KMS-11 (cell line): ENCODE measurements at regions not wholly inside any gene's neighbourhood (a gene's known extent, or its start where the extent isn't known, plus 50 kb on each side); places are given as distances from the start of the nearest gene placed in this dataset.

Experiments used
- H2AFZ ChIP-seq: fragments of 200-600 bp; sonication (generic); 2 replicates; pipeline ENCODE4 v1.6.1; 2016; ENCODE audit warnings: antibody characterized with exemption, mixed run types, low read depth
- H3K27ac ChIP-seq: fragments of 200-600 bp; sonication (generic); 2 replicates; pipeline ENCODE4 v1.6.1; 2016; ENCODE audit warnings: mild to moderate bottlenecking, mixed run types
- H3K27me3 ChIP-seq: fragments of 200-600 bp; sonication (generic); 2 replicates; pipeline ENCODE4 v1.6.1; 2017; ENCODE audit warnings: mild to moderate bottlenecking, low read depth, mixed run types, moderate library complexity; ENCODE audit not compliant: insufficient read depth
- H3K36me3 ChIP-seq: fragments of 200-600 bp; sonication (generic); 2 replicates; pipeline ENCODE4 v1.6.1; 2017; ENCODE audit warnings: mild to moderate bottlenecking, mixed run types; ENCODE audit not compliant: insufficient read depth
- H3K4me1 ChIP-seq: fragments of 200-600 bp; sonication (generic); 2 replicates; pipeline ENCODE4 v1.6.1; 2016; ENCODE audit warnings: mild to moderate bottlenecking, low read depth, mixed run types; ENCODE audit not compliant: poor library complexity, severe bottlenecking
- H3K4me2 ChIP-seq: fragments of 200-600 bp; sonication (generic); 2 replicates; pipeline ENCODE4 v1.7.0; 2016; ENCODE audit warnings: mild to moderate bottlenecking, mixed run types
- H3K4me3 ChIP-seq: fragments of 200-600 bp; sonication (generic); IDR thresholded peaks from 2 replicates; pipeline ENCODE4 v1.6.1; 2017; ENCODE audit warnings: low read depth, low read length, mixed read lengths; ENCODE audit not compliant: insufficient read depth
- H3K79me2 ChIP-seq: fragments of 200-600 bp; sonication (generic); 2 replicates; pipeline ENCODE4 v1.6.1; 2016; ENCODE audit warnings: low read depth, mixed run types; ENCODE audit not compliant: insufficient read depth
- H3K9ac ChIP-seq: fragments of 200-600 bp; sonication (generic); 2 replicates; pipeline ENCODE4 v1.6.1; 2016; ENCODE audit warnings: mild to moderate bottlenecking, mixed run types
- H4K20me1 ChIP-seq: fragments of 200-600 bp; sonication (generic); 2 replicates; pipeline ENCODE4 v1.6.1; 2016; ENCODE audit warnings: mild to moderate bottlenecking, mixed run types; ENCODE audit not compliant: insufficient read depth
- CTCF ChIP-seq: fragments of 200-600 bp; sonication (generic); conservative IDR thresholded peaks from 2 replicates; pipeline ENCODE4 v1.6.1; 2017; ENCODE audit warnings: low read depth, mild to moderate bottlenecking, antibody characterized with exemption, low read length, moderate library complexity, mixed read lengths

GRCh38 chr6:91497770-91498169, 910.9 kb upstream of the MAP3K7 start:
- Histone ChIP-seq H3K4me2 (no peak overlapping the region), H3K79me2 (no peaks in the 10 kb centered on the region), H3K27ac (no peak overlapping the region), H4K20me1 (no peaks in the 10 kb centered on the region), H3K27me3 (no peaks in the 10 kb centered on the region), H3K4me1 (no peaks in the 10 kb centered on the region), H3K4me3 (no peak overlapping the region), H3K9ac (no peak overlapping the region), H3K36me3 (no peaks in the 10 kb centered on the region), H2AFZ (no peak overlapping the region)
- no peak for TF ChIP-seq CTCF

- H3K9ac ChIP-seq: no peak overlapping the region
- H3K4me3 ChIP-seq: no peak overlapping the region
- no peak overlapping the region for H3K27ac ChIP-seq
- H2AFZ ChIP-seq: no peak overlapping the region
- no peaks in the 10 kb centered on the region for H3K27me3 ChIP-seq
- H4K20me1 ChIP-seq: no peaks in the 10 kb centered on the region
- H3K4me2 ChIP-seq: no peak overlapping the region
- H3K79me2 ChIP-seq: no peaks in the 10 kb centered on the region
- no peaks in the 10 kb centered on the region for H3K4me1 ChIP-seq
- TF ChIP-seq CTCF: no peak
- H3K36me3 ChIP-seq: no peaks in the 10 kb centered on the region
These were observed 903.9 kb upstream of the MAP3K7 start for GRCh38 chr6:91490671-91491301.

- Histone ChIP-seq H3K27ac (no peak overlapping the region), H3K79me2 (no peaks in the 10 kb centered on the region), H3K27me3 (no peaks in the 10 kb centered on the region), H3K36me3 (no peaks in the 10 kb centered on the region), H3K9ac (no peak overlapping the region), H2AFZ (no peak overlapping the region), H3K4me2 (no peak overlapping the region), H4K20me1 (no peaks in the 10 kb centered on the region), H3K4me3 (no peak overlapping the region), H3K4me1 (no peaks in the 10 kb centered on the region)
- TF ChIP-seq CTCF: no peak
These were observed 901.0 kb upstream of the MAP3K7 start for GRCh38 chr6:91487696-91488392.

GRCh38 chr6:91486200-91486599, 899.3 kb upstream of the MAP3K7 start:
- no peak overlapping the region for H3K9ac ChIP-seq
- no peak for TF ChIP-seq CTCF
- H4K20me1 ChIP-seq: no peaks in the 10 kb centered on the region
- H3K36me3 ChIP-seq: no peaks in the 10 kb centered on the region
- no peak overlapping the region for H3K4me3 ChIP-seq
- no peaks in the 10 kb centered on the region for H3K79me2 ChIP-seq
- H2AFZ ChIP-seq: no peak overlapping the region
- no peaks in the 10 kb centered on the region for H3K27me3 ChIP-seq
- H3K4me2 ChIP-seq: no peak overlapping the region
- H3K4me1 ChIP-seq: no peaks in the 10 kb centered on the region
- no peak overlapping the region for H3K27ac ChIP-seq
